ENCODE measurements at regions not wholly inside any gene's neighbourhood (a gene's known extent, or its start where the extent isn't known, plus 50 kb on each side); places are given as distances from the start of the nearest gene placed in this dataset.

GRCh38 chr2:120496759-120497158 is 150.8 kb downstream of the INHBB start:
- no peak overlapping the region for H3K4me3 ChIP-seq (ENCODE audit: low read length)
- H3F3A ChIP-seq (ENCODE audit: insufficient read depth, low read length), result no peaks in the 10 kb centered on the region
- H3K79me2 ChIP-seq (ENCODE audit: low read length), result no peaks in the 10 kb centered on the region
- no peak overlapping the region for H2AFZ ChIP-seq (ENCODE audit: low read length)
- no peaks in the 10 kb centered on the region for H4K20me1 ChIP-seq (ENCODE audit: insufficient read depth, low read length)
- H3K36me3 ChIP-seq (replicated peaks; ENCODE audit: insufficient read depth, low read length), result no peaks in the 10 kb centered on the region
- H3K4me1 ChIP-seq (ENCODE audit: low read length), result no peaks in the 10 kb centered on the region
- H3K27me3 ChIP-seq (replicated peaks; ENCODE audit: insufficient read depth, low read length), result no peaks in the 10 kb centered on the region
- no peaks in the 10 kb centered on the region for H3K9me3 ChIP-seq (replicated peaks; ENCODE audit: insufficient read depth, low read length)
- no peak overlapping the region for H3K4me2 ChIP-seq (ENCODE audit: low read depth, low read length)
- H3K9me2 ChIP-seq (replicated peaks; ENCODE audit: insufficient read depth, low read length), result no peaks in the 10 kb centered on the region
- H3K9ac ChIP-seq (ENCODE audit: low read length), result no peak overlapping the region
- no peak overlapping the region for H3K27ac ChIP-seq (ENCODE audit: low read length)
- TF ChIP-seq EZH2 (optimal IDR thresholded peaks at IDR 0.05; ENCODE audit: low read depth, low read length), result no peak
- TF ChIP-seq EZH2phosphoT487 (IDR thresholded peaks at IDR 0.05; ENCODE audit: low read length), result no peak
- no peak for TF ChIP-seq CTCF (IDR thresholded peaks at IDR 0.05; ENCODE audit: low read length)
- no peak for DNase-seq

GRCh38 chr2:120497261-120497977 is 151.5 kb downstream of the INHBB start:
- Histone ChIP-seq H3K9me3 (replicated peaks; ENCODE audit: insufficient read depth, low read length) (no peaks in the 10 kb centered on the region), H4K20me1 (ENCODE audit: insufficient read depth, low read length) (no peaks in the 10 kb centered on the region), H3K4me2 (ENCODE audit: low read depth, low read length) (no peak overlapping the region), H3K4me3 (ENCODE audit: low read length) (no peak overlapping the region), H3F3A (ENCODE audit: insufficient read depth, low read length) (no peaks in the 10 kb centered on the region), H3K9ac (ENCODE audit: low read length) (no peak overlapping the region), H3K4me1 (ENCODE audit: low read length) (no peaks in the 10 kb centered on the region), H2AFZ (ENCODE audit: low read length) (no peak overlapping the region), H3K79me2 (ENCODE audit: low read length) (no peaks in the 10 kb centered on the region), H3K36me3 (replicated peaks; ENCODE audit: insufficient read depth, low read length) (no peaks in the 10 kb centered on the region), H3K27ac (ENCODE audit: low read length) (no peak overlapping the region), H3K27me3 (replicated peaks; ENCODE audit: insufficient read depth, low read length) (no peaks in the 10 kb centered on the region; the same call in 1 of the 2 replicates), H3K9me2 (replicated peaks; ENCODE audit: insufficient read depth, low read length) (no peaks in the 10 kb centered on the region)
- TF ChIP-seq EZH2phosphoT487 (IDR thresholded peaks at IDR 0.05; ENCODE audit: low read length), result no peak
- TF ChIP-seq EZH2 (optimal IDR thresholded peaks at IDR 0.05; ENCODE audit: low read depth, low read length), result no peak
- no peak for TF ChIP-seq CTCF (IDR thresholded peaks at IDR 0.05; ENCODE audit: low read length)
- DNase-seq, result no peak

- H3K4me2 ChIP-seq (ENCODE audit: low read depth, low read length), result no peak overlapping the region
- H3K9me3 ChIP-seq (replicated peaks; ENCODE audit: insufficient read depth, low read length), result no peaks in the 10 kb centered on the region
- H3F3A ChIP-seq (ENCODE audit: insufficient read depth, low read length), result no peaks in the 10 kb centered on the region
- no peak overlapping the region for H3K27ac ChIP-seq (ENCODE audit: low read length)
- no peak for TF ChIP-seq EZH2 (optimal IDR thresholded peaks at IDR 0.05; ENCODE audit: low read depth, low read length)
- no peak for TF ChIP-seq EZH2phosphoT487 (IDR thresholded peaks at IDR 0.05; ENCODE audit: low read length)
- no peak for TF ChIP-seq CTCF (IDR thresholded peaks at IDR 0.05; ENCODE audit: low read length)
- H3K36me3 ChIP-seq (replicated peaks; ENCODE audit: insufficient read depth, low read length), result no peaks in the 10 kb centered on the region
- H3K4me3 ChIP-seq (ENCODE audit: low read length), result no peak overlapping the region
- H3K27me3 ChIP-seq (replicated peaks; ENCODE audit: insufficient read depth, low read length), result no peaks in the 10 kb centered on the region; the same call in 1 of the 2 replicates
- no peaks in the 10 kb centered on the region for H4K20me1 ChIP-seq (ENCODE audit: insufficient read depth, low read length)
- H3K4me1 ChIP-seq (ENCODE audit: low read length), result no peaks in the 10 kb centered on the region
- H2AFZ ChIP-seq (ENCODE audit: low read length), result no peak overlapping the region
- H3K9ac ChIP-seq (ENCODE audit: low read length), result no peak overlapping the region
- H3K9me2 ChIP-seq (replicated peaks; ENCODE audit: insufficient read depth, low read length), result no peaks in the 10 kb centered on the region
- no peaks in the 10 kb centered on the region for H3K79me2 ChIP-seq (ENCODE audit: low read length)
- no peak for DNase-seq
These were observed 152.2 kb downstream of the INHBB start for GRCh38 chr2:120498121-120498520.

All from MM.1S (cell line).